Memory B cell (primary cell): ENCODE measurements at regions not wholly inside any gene's neighbourhood (a gene's known extent, or its start where the extent isn't known, plus 50 kb on each side); places are given as distances from the start of the nearest gene placed in this dataset.

Source experiments
- ATAC-seq: fragments of 150-1000 bp; cut with Tn5 transposase; 2 replicates; pipeline ENCODE4 v1.10.0; 2021; ENCODE audit warnings: low read depth, mild to moderate bottlenecking, moderate library complexity
- DNase-seq, 2 donors: peaks; one replicate each; pipeline ENCODE4 v3.0.0; 2022; ENCODE audit warnings: low spot score in 2 of 2
- H3K27ac Mint-ChIP-seq: one replicate; pipeline ENCODE4 v1.8.0; 2022; ENCODE audit warnings: mild to moderate bottlenecking, moderate library complexity, mixed read lengths
- H3K27me3 Mint-ChIP-seq: one replicate; pipeline ENCODE4 v1.8.0; 2022; ENCODE audit warnings: mixed read lengths
- H3K36me3 Mint-ChIP-seq: one replicate; pipeline ENCODE4 v1.8.0; 2022; ENCODE audit warnings: mild to moderate bottlenecking, mixed read lengths
- H3K4me1 Mint-ChIP-seq: one replicate; pipeline ENCODE4 v1.8.0; 2022; ENCODE audit warnings: mixed read lengths
- H3K4me3 Mint-ChIP-seq: one replicate; pipeline ENCODE4 v1.8.0; 2022; ENCODE audit warnings: mild to moderate bottlenecking, moderate library complexity, mixed read lengths
- H3K9me3 Mint-ChIP-seq: one replicate; pipeline ENCODE4 v1.8.0; 2022; ENCODE audit warnings: mixed read lengths

GRCh38 chr7:9890092-9890491 is 1083.6 kb upstream of the PHF14 start:
- H3K4me3 Mint-ChIP-seq = no peak overlapping the region
- H3K36me3 Mint-ChIP-seq = no peaks in the 10 kb centered on the region
- H3K4me1 Mint-ChIP-seq = no peaks in the 10 kb centered on the region
- H3K27ac Mint-ChIP-seq = no peak overlapping the region
- DNase-seq = no peak
- H3K27me3 Mint-ChIP-seq = no peaks in the 10 kb centered on the region
- H3K9me3 Mint-ChIP-seq = peaks cover 7% of the 10 kb centered on the region
- ATAC-seq = no peak

GRCh38 chr7:9891056-9891455 is 1082.6 kb upstream of the PHF14 start:
- Mint-ChIP-seq H3K36me3 (no peaks in the 10 kb centered on the region), H3K27ac (no peak overlapping the region), H3K4me3 (no peak overlapping the region), H3K9me3 (peaks cover 7% of the 10 kb centered on the region), H3K27me3 (no peaks in the 10 kb centered on the region), H3K4me1 (no peaks in the 10 kb centered on the region)
- DNase-seq (no peak), ATAC-seq (no peak)

DNA sequence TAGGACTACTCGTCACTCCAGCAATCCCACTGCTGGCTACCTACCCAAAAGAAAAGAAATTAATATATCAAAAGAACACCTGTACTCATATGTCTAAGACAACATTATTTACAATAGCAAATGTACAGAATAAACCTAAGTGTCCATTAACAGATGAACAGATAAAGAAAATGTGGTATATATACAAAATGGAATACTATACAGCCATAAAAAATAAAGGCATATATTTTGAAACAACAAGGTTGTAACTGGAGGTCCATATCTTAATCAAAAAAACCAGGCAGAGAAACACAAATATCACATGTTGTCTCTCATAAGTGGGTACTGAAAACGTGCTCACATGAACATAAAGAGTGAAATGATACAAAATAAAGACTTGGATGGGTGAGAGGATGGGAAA is 1073.3 kb upstream of the PHF14 start:
- H3K36me3 Mint-ChIP-seq = no peaks in the 10 kb centered on the region
- H3K27me3 Mint-ChIP-seq = no peaks in the 10 kb centered on the region
- H3K9me3 Mint-ChIP-seq = peaks cover 14% of the 10 kb centered on the region
- no peaks in the 10 kb centered on the region for H3K4me1 Mint-ChIP-seq
- H3K27ac Mint-ChIP-seq = no peak overlapping the region
- DNase-seq (no peak), ATAC-seq (no peak)
- H3K4me3 Mint-ChIP-seq = no peak overlapping the region

DNA sequence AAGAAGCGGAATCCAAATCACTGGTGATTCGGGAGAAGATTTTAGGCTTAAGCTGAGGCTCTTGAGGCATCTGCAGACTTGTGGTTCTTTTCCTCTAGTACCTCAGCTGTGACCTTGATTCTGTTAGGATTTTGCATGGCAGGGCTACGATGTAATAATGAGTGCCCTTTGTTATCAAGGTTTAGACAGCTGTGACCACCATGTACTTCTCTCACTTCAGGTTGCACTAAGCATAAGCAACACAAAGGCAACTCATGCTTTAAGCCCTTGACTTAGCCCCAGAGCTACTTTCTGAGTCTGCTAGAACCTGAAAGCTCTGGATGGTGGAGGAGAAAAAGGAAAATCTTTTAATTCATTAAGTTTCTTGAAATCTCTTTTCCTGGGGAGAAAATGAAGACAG is 1052.3 kb upstream of the PHF14 start:
- peaks cover 5% of the 10 kb centered on the region for H3K9me3 Mint-ChIP-seq
- ATAC-seq = no peak
- no peak overlapping the region for H3K27ac Mint-ChIP-seq
- no peaks in the 10 kb centered on the region for H3K36me3 Mint-ChIP-seq
- DNase-seq = no peak
- H3K4me3 Mint-ChIP-seq = no peak overlapping the region
- no peaks in the 10 kb centered on the region for H3K27me3 Mint-ChIP-seq
- no peaks in the 10 kb centered on the region for H3K4me1 Mint-ChIP-seq

DNA sequence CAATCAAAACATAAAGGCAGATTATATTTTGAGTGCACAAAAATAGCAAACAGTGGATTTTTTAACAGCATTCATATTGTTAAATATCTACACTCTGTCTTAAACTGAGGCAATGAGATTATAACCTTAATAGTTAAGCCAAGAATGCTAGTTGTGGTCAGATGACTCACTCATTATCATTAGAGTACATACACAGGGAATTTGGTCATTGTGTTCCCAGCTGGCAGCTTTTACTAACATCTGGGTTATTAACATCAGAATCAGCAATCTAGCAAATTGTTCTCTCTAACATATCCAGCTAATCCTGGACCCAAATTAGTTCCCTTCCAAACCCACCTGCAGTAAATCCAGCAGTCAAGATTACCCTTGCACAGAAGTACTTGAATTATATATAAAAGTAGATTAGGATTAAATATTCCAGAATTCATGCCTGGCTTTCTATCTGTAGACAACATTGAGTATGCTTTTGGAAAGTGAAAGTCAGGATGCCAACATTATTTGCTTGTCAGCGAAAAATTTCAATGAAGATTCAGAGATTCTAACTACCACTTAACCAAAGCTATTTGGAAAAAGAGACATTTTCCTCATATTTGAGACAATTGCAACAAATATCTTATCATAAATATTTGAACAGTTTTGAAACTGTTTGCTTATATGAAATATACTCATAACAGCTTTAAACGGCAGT is 1035.6 kb upstream of the PHF14 start:
- H3K4me3 Mint-ChIP-seq = no peak overlapping the region
- H3K27me3 Mint-ChIP-seq = no peaks in the 10 kb centered on the region
- no peak for ATAC-seq
- no peaks in the 10 kb centered on the region for H3K36me3 Mint-ChIP-seq
- peaks cover 3% of the 10 kb centered on the region for H3K9me3 Mint-ChIP-seq
- H3K4me1 Mint-ChIP-seq = no peaks in the 10 kb centered on the region
- DNase-seq = no peak
- no peak overlapping the region for H3K27ac Mint-ChIP-seq

DNA sequence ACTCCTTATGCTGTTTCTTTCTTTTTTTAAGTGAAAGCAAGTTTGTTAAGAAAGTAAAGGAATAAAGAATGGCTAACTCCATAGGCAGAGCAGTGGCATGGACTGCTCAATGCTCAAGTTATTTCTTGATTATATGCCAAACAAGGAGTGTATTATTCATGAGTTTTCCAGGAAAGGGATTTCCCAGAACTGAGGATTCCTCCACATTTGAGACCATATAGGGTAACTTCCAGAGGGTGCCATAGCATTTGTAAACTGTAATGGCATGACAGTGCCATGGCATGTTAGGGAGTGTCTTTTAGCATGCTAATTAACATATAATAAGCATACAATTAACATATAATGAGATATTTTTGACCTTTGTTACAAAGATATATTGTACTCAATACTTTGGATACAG is 1034.5 kb upstream of the PHF14 start:
- Mint-ChIP-seq H3K36me3 (no peaks in the 10 kb centered on the region), H3K9me3 (peaks cover 2% of the 10 kb centered on the region), H3K27ac (no peak overlapping the region), H3K27me3 (no peaks in the 10 kb centered on the region), H3K4me3 (no peak overlapping the region), H3K4me1 (no peaks in the 10 kb centered on the region)
- DNase-seq (no peak), ATAC-seq (no peak)

DNA sequence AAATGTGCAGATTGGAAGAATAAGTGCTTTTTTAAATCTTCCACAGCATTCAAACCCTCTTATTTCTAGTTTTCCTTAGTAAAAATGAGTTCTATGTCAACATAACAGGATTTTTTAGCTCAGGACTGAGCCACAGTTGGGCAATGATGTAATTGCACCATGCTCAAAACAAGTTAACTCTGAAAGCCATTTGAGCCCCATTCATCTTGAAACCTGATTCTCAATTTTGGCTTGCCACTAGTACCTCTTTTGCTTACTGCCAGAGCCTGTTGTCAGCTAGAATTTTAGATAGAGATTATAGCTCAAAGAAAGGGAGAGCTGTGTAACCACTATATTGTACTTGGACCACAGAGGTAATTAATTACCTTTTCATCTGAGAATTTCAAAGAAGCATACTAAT is 1028.5 kb upstream of the PHF14 start:
- Mint-ChIP-seq H3K27me3 (no peaks in the 10 kb centered on the region), H3K4me1 (no peaks in the 10 kb centered on the region), H3K4me3 (no peak overlapping the region), H3K36me3 (no peaks in the 10 kb centered on the region), H3K27ac (no peak overlapping the region), H3K9me3 (peaks cover 6% of the 10 kb centered on the region)
- DNase-seq (no peak), ATAC-seq (no peak)

DNA sequence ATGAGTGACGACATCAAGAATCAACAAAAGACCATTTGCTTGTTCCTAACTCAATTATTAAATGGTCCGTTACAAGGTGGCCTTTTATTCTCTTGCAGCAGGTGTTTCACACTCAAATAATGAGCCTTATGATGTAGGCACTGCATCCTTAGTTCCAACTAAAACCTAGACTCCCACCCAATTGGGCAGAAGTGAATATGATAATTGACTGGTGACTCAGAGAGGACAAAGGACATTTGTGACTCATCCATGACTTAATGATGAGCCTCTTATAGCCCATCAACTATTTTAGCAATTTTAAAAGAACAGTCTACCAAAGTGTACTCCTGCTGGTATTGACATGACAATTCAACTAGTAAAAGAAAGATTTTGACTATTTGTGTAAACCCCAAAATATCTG is 1027.8 kb upstream of the PHF14 start:
- Mint-ChIP-seq H3K36me3 (no peaks in the 10 kb centered on the region), H3K9me3 (peaks cover 6% of the 10 kb centered on the region), H3K27me3 (no peaks in the 10 kb centered on the region), H3K4me3 (no peak overlapping the region), H3K4me1 (no peaks in the 10 kb centered on the region), H3K27ac (no peak overlapping the region)
- ATAC-seq (no peak), DNase-seq (no peak)

DNA sequence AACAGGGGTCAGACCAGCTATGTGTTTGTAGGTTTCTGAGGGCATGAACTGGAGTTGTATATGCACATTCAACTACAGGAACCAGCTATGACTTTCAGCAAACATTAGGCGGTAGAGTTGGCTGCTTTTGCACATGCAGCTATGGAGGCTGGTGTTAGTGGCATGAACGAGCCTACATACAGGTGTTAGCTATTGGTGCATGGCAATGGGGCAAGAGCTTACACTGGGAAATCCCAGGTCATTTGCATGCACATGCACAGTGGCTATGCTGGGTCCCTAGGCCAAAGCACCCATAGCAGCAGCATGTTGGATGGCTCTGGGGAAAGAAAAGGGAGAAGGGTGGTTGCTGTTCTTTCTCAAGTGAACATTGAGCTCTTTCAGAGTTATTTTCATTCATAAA is 1018.5 kb upstream of the PHF14 start:
- no peak overlapping the region for H3K4me3 Mint-ChIP-seq
- H3K27me3 Mint-ChIP-seq = no peaks in the 10 kb centered on the region
- H3K4me1 Mint-ChIP-seq = no peaks in the 10 kb centered on the region
- no peak overlapping the region for H3K27ac Mint-ChIP-seq
- no peaks in the 10 kb centered on the region for H3K36me3 Mint-ChIP-seq
- peaks cover 6% of the 10 kb centered on the region for H3K9me3 Mint-ChIP-seq
- DNase-seq = no peak
- no peak for ATAC-seq

DNA sequence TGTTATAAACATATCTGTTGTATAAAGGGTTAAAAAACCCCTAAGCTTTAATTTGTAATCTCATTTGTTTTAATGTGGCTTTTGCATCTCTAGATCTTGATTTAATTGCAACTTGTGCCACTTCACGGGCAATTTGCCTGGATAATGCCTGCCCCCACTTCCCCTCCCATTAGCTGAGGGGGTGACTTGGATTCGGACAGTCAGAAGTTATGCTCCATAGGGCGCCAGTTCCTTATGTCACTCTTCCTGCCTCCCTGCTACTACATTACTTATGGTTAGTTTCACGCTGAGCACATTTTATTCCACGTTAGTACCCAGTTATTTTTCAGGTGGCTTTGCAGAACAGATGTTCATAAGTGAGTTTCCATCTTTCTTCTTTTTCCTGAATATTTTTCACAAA is 1015.2 kb upstream of the PHF14 start:
- H3K27ac Mint-ChIP-seq = no peak overlapping the region
- no peaks in the 10 kb centered on the region for H3K4me1 Mint-ChIP-seq
- no peak overlapping the region for H3K4me3 Mint-ChIP-seq
- H3K27me3 Mint-ChIP-seq = no peaks in the 10 kb centered on the region
- DNase-seq (no peak), ATAC-seq (no peak)
- no peaks in the 10 kb centered on the region for H3K36me3 Mint-ChIP-seq
- peaks cover 6% of the 10 kb centered on the region for H3K9me3 Mint-ChIP-seq

GRCh38 chr7:9960460-9960859 is 1013.2 kb upstream of the PHF14 start:
- ATAC-seq = no peak

GRCh38 chr7:9961161-9961922 is 1012.3 kb upstream of the PHF14 start:
- Mint-ChIP-seq H3K9me3 (peaks cover 2% of the 10 kb centered on the region), H3K4me1 (no peaks in the 10 kb centered on the region), H3K36me3 (no peaks in the 10 kb centered on the region), H3K27ac (no peak overlapping the region), H3K27me3 (no peaks in the 10 kb centered on the region), H3K4me3 (no peak overlapping the region)
- DNase-seq (no peak), ATAC-seq (no peak)

More at GRCh38 chr7:9960460-9960859, 1013.2 kb upstream of the PHF14 start:
- Mint-ChIP-seq H3K27ac (no peak overlapping the region), H3K9me3 (peaks cover 4% of the 10 kb centered on the region), H3K4me3 (no peak overlapping the region), H3K27me3 (no peaks in the 10 kb centered on the region), H3K36me3 (no peaks in the 10 kb centered on the region), H3K4me1 (no peaks in the 10 kb centered on the region)
- DNase-seq = no peak

DNA sequence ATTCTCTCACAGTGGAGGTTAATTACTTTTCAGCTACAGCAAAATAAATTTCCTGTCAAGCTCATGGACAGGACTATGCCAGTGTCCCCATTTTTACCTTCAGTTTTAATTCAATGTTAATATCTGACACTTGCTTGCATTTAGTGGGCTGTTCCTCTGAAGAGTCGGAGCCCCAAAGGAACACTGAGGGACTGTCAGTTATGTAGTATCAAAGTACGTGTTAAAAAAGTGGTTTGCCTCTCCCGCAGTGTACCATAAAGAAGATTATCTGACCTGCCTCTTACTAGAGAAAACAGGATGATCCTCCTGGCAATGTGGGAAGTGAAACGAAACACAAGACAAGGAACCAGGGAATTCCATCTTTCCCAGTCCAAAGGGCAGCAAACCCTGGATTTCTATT is 1010.9 kb upstream of the PHF14 start:
- Mint-ChIP-seq H3K27ac (no peak overlapping the region), H3K4me1 (no peaks in the 10 kb centered on the region), H3K36me3 (no peaks in the 10 kb centered on the region), H3K27me3 (no peaks in the 10 kb centered on the region), H3K4me3 (no peak overlapping the region), H3K9me3 (no peaks in the 10 kb centered on the region)
- DNase-seq (no peak), ATAC-seq (no peak)

DNA sequence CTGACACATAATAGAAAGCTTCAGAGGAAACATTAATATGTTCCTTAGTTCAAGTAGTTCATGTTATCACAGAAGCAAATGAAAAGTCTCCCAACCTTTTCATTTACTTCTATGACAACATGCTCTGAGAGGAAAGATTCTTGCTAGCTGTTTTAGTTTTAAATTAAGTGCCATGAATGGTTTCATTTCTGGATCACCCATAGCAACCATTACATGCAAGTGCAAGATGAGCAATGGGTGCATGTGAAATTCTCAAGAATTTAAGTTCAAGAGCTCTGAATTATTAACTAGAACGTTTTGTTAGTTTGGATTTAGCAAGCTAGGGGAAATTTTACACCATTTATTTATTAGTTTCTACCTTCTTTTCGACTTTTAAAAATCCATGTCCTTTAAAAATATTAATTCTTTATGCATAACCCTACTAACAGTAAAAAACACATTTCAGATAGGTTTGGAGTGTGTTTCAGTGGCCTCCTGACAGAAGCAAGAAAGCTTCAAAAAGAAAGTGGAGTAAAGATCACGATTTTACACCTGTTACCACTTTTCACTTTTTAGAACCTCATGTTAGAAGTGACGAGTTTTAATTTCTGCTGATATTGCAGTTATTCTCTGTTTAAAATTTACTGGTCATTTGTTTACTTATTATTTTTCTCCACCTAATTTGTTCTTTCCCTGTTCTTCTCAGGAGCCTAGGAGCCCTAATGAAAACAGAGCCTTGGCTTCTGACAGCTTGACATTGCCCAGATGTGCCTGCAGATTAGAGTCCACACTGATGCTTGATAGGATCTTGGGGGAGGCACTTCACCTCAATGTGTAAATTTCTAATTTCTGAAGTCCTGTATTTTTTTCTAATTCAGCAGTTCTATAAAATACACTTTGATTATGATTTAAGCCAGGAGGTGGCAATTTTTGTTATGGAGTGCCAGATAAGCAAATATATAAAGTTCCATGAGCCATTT is 995.3 kb upstream of the PHF14 start:
- Mint-ChIP-seq H3K27ac (no peak overlapping the region), H3K27me3 (no peaks in the 10 kb centered on the region), H3K4me3 (no peak overlapping the region), H3K36me3 (no peaks in the 10 kb centered on the region), H3K4me1 (no peaks in the 10 kb centered on the region), H3K9me3 (peaks cover 1% of the 10 kb centered on the region)
- ATAC-seq (no peak), DNase-seq (no peak)
